ENCODE measurements at regions not wholly inside any gene's neighbourhood (a gene's known extent, or its start where the extent isn't known, plus 50 kb on each side); places are given as distances from the start of the nearest gene placed in this dataset.
"Not testable (repeated sequence)": the region's sequence is repeated elsewhere in the genome, so short reads cannot be mapped to it uniquely, and the experiment has no call there.

GRCh38 chr6:150517175-150517574 is 82.5 kb upstream of the PLEKHG1 start:
- H3K27ac Mint-ChIP-seq = no peak overlapping the region
- no peak overlapping the region for H3K27ac ChIP-seq (ENCODE audit: insufficient read depth, low read length, poor library complexity, severe bottlenecking)
- H3K4me1 ChIP-seq (ENCODE audit: control insufficient read depth, insufficient read depth, low read length, poor library complexity, severe bottlenecking) = no peaks in the 10 kb centered on the region
- no peaks in the 10 kb centered on the region for H3K27me3 ChIP-seq (ENCODE audit: control insufficient read depth, insufficient read depth, low read length)
- no peaks in the 10 kb centered on the region for H3K9me3 ChIP-seq (ENCODE audit: control insufficient read depth in 2 of 2, low read length in 2 of 2)
- H3K4me1 Mint-ChIP-seq = no peaks in the 10 kb centered on the region
- H3K27me3 Mint-ChIP-seq = peaks cover 18% of the 10 kb centered on the region
- H3K4me3 Mint-ChIP-seq = no peak overlapping the region
- ATAC-seq (ENCODE audit: low read depth in 2 of 2) (no peak), DNase-seq (no peak)
- no peaks in the 10 kb centered on the region for H3K9me3 Mint-ChIP-seq
- no peaks in the 10 kb centered on the region for H3K36me3 ChIP-seq (ENCODE audit: control insufficient read depth, insufficient read depth, low read length)
- H3K4me3 ChIP-seq (ENCODE audit: low read depth, low read length) = no peak overlapping the region
- no peaks in the 10 kb centered on the region for H3K36me3 Mint-ChIP-seq

DNA sequence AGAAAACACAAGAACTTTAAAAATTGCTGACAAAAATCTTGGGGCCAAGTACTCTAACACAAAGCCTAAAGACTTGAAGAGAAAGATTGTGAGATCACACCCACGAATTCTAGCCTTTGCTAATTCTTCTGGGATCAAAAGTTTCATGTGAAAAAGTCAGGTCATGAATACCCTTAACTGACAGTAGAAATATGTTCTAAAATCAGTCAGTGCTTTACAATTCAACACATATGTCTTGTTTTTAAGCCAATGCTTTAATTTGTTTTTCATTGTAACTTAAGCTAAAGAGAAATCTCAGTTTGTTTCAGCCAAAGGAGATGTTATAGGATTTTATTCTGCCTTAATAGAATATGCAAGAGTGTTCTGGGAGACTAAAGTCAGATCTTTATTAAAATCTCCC is 78.2 kb upstream of the PLEKHG1 start:
- Histone ChIP-seq H3K4me3 (ENCODE audit: low read depth, low read length) (no peak overlapping the region), H3K36me3 (ENCODE audit: control insufficient read depth, insufficient read depth, low read length) (no peaks in the 10 kb centered on the region), H3K9me3 (ENCODE audit: control insufficient read depth in 2 of 2, low read length in 2 of 2) (no peaks in the 10 kb centered on the region), H3K27me3 (ENCODE audit: control insufficient read depth, insufficient read depth, low read length) (no peaks in the 10 kb centered on the region), H3K27ac (ENCODE audit: insufficient read depth, low read length, poor library complexity, severe bottlenecking) (no peak overlapping the region), H3K4me1 (ENCODE audit: control insufficient read depth, insufficient read depth, low read length, poor library complexity, severe bottlenecking) (no peaks in the 10 kb centered on the region)
- no peak overlapping the region for H3K4me3 Mint-ChIP-seq
- H3K27ac Mint-ChIP-seq = no peak overlapping the region
- H3K27me3 Mint-ChIP-seq = peaks cover 4% of the 10 kb centered on the region
- DNase-seq (no peak), ATAC-seq (ENCODE audit: low read depth in 2 of 2) (no peak)
- H3K36me3 Mint-ChIP-seq = no peaks in the 10 kb centered on the region
- H3K4me1 Mint-ChIP-seq = no peaks in the 10 kb centered on the region
- H3K9me3 Mint-ChIP-seq = peaks cover 0 to 2% (median 0%) of the 10 kb centered on the region in 7 donors

DNA sequence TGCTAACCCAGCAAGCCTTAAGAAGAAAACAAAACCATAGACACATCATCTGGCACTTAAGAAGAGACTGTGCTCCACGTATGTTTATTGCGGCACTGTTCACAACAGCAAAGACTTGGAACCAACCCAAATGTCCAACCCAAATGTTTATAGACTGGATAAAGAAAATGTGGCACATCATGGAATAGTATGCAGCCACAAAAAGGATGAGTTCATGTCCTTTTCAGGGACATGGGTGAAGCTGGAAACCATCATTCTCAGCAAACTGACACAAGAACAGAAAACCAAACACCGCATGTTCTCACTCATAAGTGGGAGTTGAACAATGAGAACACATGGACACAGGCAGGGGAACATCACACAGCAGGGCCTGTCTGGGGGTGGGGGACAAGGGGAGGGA is 76.5 kb upstream of the PLEKHG1 start:
- not testable (repeated sequence) for H3K27ac Mint-ChIP-seq; H3K4me1 Mint-ChIP-seq; H3K27ac ChIP-seq (ENCODE audit: insufficient read depth, low read length, poor library complexity, severe bottlenecking); H3K27me3 Mint-ChIP-seq; H3K9me3 ChIP-seq (ENCODE audit: control insufficient read depth in 2 of 2, low read length in 2 of 2); H3K27me3 ChIP-seq (ENCODE audit: control insufficient read depth, insufficient read depth, low read length); H3K4me3 ChIP-seq (ENCODE audit: low read depth, low read length); H3K36me3 ChIP-seq (ENCODE audit: control insufficient read depth, insufficient read depth, low read length); H3K4me1 ChIP-seq (ENCODE audit: control insufficient read depth, insufficient read depth, low read length, poor library complexity, severe bottlenecking); H3K36me3 Mint-ChIP-seq; H3K9me3 Mint-ChIP-seq; ATAC-seq (ENCODE audit: low read depth in 2 of 2); DNase-seq; H3K4me3 Mint-ChIP-seq

- H3K4me1 Mint-ChIP-seq = no peaks in the 10 kb centered on the region
- H3K9me3 Mint-ChIP-seq = peaks cover 0 to 2% (median 0%) of the 10 kb centered on the region in 7 donors
- DNase-seq (no peak), ATAC-seq (ENCODE audit: low read depth in 2 of 2) (no peak)
- no peak overlapping the region for H3K27ac Mint-ChIP-seq
- Histone ChIP-seq H3K4me1 (ENCODE audit: control insufficient read depth, insufficient read depth, low read length, poor library complexity, severe bottlenecking) (no peaks in the 10 kb centered on the region), H3K27me3 (ENCODE audit: control insufficient read depth, insufficient read depth, low read length) (no peaks in the 10 kb centered on the region), H3K27ac (ENCODE audit: insufficient read depth, low read length, poor library complexity, severe bottlenecking) (no peak overlapping the region), H3K36me3 (ENCODE audit: control insufficient read depth, insufficient read depth, low read length) (no peaks in the 10 kb centered on the region), H3K9me3 (ENCODE audit: control insufficient read depth in 2 of 2, low read length in 2 of 2) (no peaks in the 10 kb centered on the region), H3K4me3 (ENCODE audit: low read depth, low read length) (no peak overlapping the region)
- no peaks in the 10 kb centered on the region for H3K36me3 Mint-ChIP-seq
- H3K27me3 Mint-ChIP-seq = peaks cover 9% of the 10 kb centered on the region
- no peak overlapping the region for H3K4me3 Mint-ChIP-seq
These were observed 74.4 kb upstream of the PLEKHG1 start for GRCh38 chr6:150525300-150525699.

- Histone ChIP-seq H3K27me3 (ENCODE audit: control insufficient read depth, insufficient read depth, low read length) (no peaks in the 10 kb centered on the region), H3K9me3 (ENCODE audit: control insufficient read depth in 2 of 2, low read length in 2 of 2) (no peaks in the 10 kb centered on the region), H3K4me3 (ENCODE audit: low read depth, low read length) (no peak overlapping the region), H3K4me1 (ENCODE audit: control insufficient read depth, insufficient read depth, low read length, poor library complexity, severe bottlenecking) (no peaks in the 10 kb centered on the region), H3K27ac (ENCODE audit: insufficient read depth, low read length, poor library complexity, severe bottlenecking) (no peak overlapping the region), H3K36me3 (ENCODE audit: control insufficient read depth, insufficient read depth, low read length) (no peaks in the 10 kb centered on the region)
- Mint-ChIP-seq H3K27ac (no peak overlapping the region), H3K36me3 (no peaks in the 10 kb centered on the region), H3K4me1 (no peaks in the 10 kb centered on the region), H3K4me3 (no peak overlapping the region), H3K9me3 (peaks cover 0 to 3% (median 0%) of the 10 kb centered on the region in 7 donors), H3K27me3 (peaks cover 5% of the 10 kb centered on the region)
- DNase-seq (no peak), ATAC-seq (ENCODE audit: low read depth in 2 of 2) (no peak)
These were observed 72.6 kb upstream of the PLEKHG1 start for GRCh38 chr6:150527100-150527499.

GRCh38 chr6:150528648-150529285 is 70.9 kb upstream of the PLEKHG1 start:
- Mint-ChIP-seq H3K27me3 (peaks cover 5% of the 10 kb centered on the region), H3K4me3 (no peak overlapping the region)

GRCh38 chr6:150529646-150530045 is 70.0 kb upstream of the PLEKHG1 start:
- Histone ChIP-seq H3K27ac (ENCODE audit: insufficient read depth, low read length, poor library complexity, severe bottlenecking) (no peak overlapping the region), H3K27me3 (ENCODE audit: control insufficient read depth, insufficient read depth, low read length) (no peaks in the 10 kb centered on the region), H3K4me3 (ENCODE audit: low read depth, low read length) (no peak overlapping the region), H3K4me1 (ENCODE audit: control insufficient read depth, insufficient read depth, low read length, poor library complexity, severe bottlenecking) (no peaks in the 10 kb centered on the region), H3K36me3 (ENCODE audit: control insufficient read depth, insufficient read depth, low read length) (no peaks in the 10 kb centered on the region), H3K9me3 (ENCODE audit: control insufficient read depth in 2 of 2, low read length in 2 of 2) (no peaks in the 10 kb centered on the region)
- no peak overlapping the region for H3K4me3 Mint-ChIP-seq
- H3K9me3 Mint-ChIP-seq = peaks cover 0 to 4% (median 0%) of the 10 kb centered on the region in 7 donors
- DNase-seq (no peak), ATAC-seq (ENCODE audit: low read depth in 2 of 2) (no peak)
- no peaks in the 10 kb centered on the region for H3K4me1 Mint-ChIP-seq
- no peak overlapping the region for H3K27ac Mint-ChIP-seq
- H3K36me3 Mint-ChIP-seq = no peaks in the 10 kb centered on the region
- H3K27me3 Mint-ChIP-seq = peaks cover 5% of the 10 kb centered on the region

More at GRCh38 chr6:150528648-150529285, 70.9 kb upstream of the PLEKHG1 start:
- H3K4me1 ChIP-seq (ENCODE audit: control insufficient read depth, insufficient read depth, low read length, poor library complexity, severe bottlenecking) = no peaks in the 10 kb centered on the region
- H3K4me3 ChIP-seq (ENCODE audit: low read depth, low read length) = no peak overlapping the region
- H3K27ac ChIP-seq (ENCODE audit: insufficient read depth, low read length, poor library complexity, severe bottlenecking) = no peak overlapping the region
- peaks cover 0 to 4% (median 0%) of the 10 kb centered on the region in 7 donors for H3K9me3 Mint-ChIP-seq
- no peaks in the 10 kb centered on the region for H3K27me3 ChIP-seq (ENCODE audit: control insufficient read depth, insufficient read depth, low read length)
- H3K9me3 ChIP-seq (ENCODE audit: control insufficient read depth in 2 of 2, low read length in 2 of 2) = no peaks in the 10 kb centered on the region
- H3K27ac Mint-ChIP-seq = no peak overlapping the region
- ATAC-seq (ENCODE audit: low read depth in 2 of 2) (no peak), DNase-seq (no peak)
- no peaks in the 10 kb centered on the region for H3K36me3 ChIP-seq (ENCODE audit: control insufficient read depth, insufficient read depth, low read length)
- H3K4me1 Mint-ChIP-seq = no peaks in the 10 kb centered on the region
- H3K36me3 Mint-ChIP-seq = no peaks in the 10 kb centered on the region

GRCh38 chr6:150531957-150532356 is 67.7 kb upstream of the PLEKHG1 start:
- Histone ChIP-seq H3K4me3 (ENCODE audit: low read depth, low read length) (no peak overlapping the region), H3K27ac (ENCODE audit: insufficient read depth, low read length, poor library complexity, severe bottlenecking) (no peak overlapping the region), H3K36me3 (ENCODE audit: control insufficient read depth, insufficient read depth, low read length) (no peaks in the 10 kb centered on the region), H3K4me1 (ENCODE audit: control insufficient read depth, insufficient read depth, low read length, poor library complexity, severe bottlenecking) (no peaks in the 10 kb centered on the region), H3K27me3 (ENCODE audit: control insufficient read depth, insufficient read depth, low read length) (no peaks in the 10 kb centered on the region), H3K9me3 (ENCODE audit: control insufficient read depth in 2 of 2, low read length in 2 of 2) (no peaks in the 10 kb centered on the region)
- Mint-ChIP-seq H3K36me3 (no peaks in the 10 kb centered on the region), H3K4me1 (no peaks in the 10 kb centered on the region), H3K4me3 (no peak overlapping the region), H3K27ac (no peak overlapping the region), H3K27me3 (peaks cover 5% of the 10 kb centered on the region), H3K9me3 (peaks cover 0 to 4% (median 0%) of the 10 kb centered on the region in 7 donors)
- DNase-seq = no peak
- ATAC-seq (ENCODE audit: low read depth in 2 of 2) = no peak

Data from CD4-positive, CD25-positive, alpha-beta regulatory T cell (primary cell).